ENCODE measurements at regions not wholly inside any gene's neighbourhood (a gene's known extent, or its start where the extent isn't known, plus 50 kb on each side); places are given as distances from the start of the nearest gene placed in this dataset.

DNA sequence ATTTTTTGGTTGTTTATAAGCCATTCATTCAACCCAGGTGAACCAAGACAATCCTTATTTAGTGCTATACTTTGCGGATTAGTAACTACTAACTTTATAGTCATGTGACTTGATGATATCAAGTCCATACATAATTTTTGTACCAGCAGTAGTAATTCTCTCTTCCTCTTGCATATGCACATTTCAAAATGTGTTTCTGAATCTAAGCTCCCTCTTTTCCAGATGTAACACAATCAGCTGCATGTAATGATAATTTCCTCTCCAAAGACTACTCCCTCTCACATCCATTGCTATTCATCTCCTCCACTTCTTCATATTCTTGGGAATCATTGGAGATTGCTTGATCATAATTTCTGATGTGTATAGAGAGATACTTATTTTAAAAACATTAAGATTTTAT is 510.1 kb upstream of the CDH18 start:
- TF ChIP-seq, protein P1, sequence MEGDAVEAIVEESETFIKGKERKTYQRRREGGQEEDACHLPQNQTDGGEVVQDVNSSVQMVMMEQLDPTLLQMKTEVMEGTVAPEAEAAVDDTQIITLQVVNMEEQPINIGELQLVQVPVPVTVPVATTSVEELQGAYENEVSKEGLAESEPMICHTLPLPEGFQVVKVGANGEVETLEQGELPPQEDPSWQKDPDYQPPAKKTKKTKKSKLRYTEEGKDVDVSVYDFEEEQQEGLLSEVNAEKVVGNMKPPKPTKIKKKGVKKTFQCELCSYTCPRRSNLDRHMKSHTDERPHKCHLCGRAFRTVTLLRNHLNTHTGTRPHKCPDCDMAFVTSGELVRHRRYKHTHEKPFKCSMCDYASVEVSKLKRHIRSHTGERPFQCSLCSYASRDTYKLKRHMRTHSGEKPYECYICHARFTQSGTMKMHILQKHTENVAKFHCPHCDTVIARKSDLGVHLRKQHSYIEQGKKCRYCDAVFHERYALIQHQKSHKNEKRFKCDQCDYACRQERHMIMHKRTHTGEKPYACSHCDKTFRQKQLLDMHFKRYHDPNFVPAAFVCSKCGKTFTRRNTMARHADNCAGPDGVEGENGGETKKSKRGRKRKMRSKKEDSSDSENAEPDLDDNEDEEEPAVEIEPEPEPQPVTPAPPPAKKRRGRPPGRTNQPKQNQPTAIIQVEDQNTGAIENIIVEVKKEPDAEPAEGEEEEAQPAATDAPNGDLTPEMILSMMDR (IDR thresholded peaks at IDR 0.05): no peak
- no peak for TF ChIP-seq POLR2A (IDR thresholded peaks at IDR 0.05)
- TF ChIP-seq EP300 (IDR thresholded peaks at IDR 0.05): no peak
